HG03439 (cell line): ENCODE measurements at regions not wholly inside any gene's neighbourhood (a gene's known extent, or its start where the extent isn't known, plus 50 kb on each side); places are given as distances from the start of the nearest gene placed in this dataset.
A peak's percentile ranks its signal among the peaks of the same experiment; 100 is the strongest.
"Not testable (repeated sequence)": the region's sequence is repeated elsewhere in the genome, so short reads cannot be mapped to it uniquely, and the experiment has no call there.

Experiments used
- ATAC-seq: cut with Tn5 transposase; IDR thresholded peaks from one replicate; pipeline ENCODE4 v1.9.1; 2021; ENCODE audit warnings: mild to moderate bottlenecking, moderate library complexity; ENCODE audit not compliant: unreplicated experiment

GRCh38 chr11:81990659-81991443, 742.8 kb downstream of the FAM181B start:
- ATAC-seq: no peak

GRCh38 chr11:81989093-81989492, 744.6 kb downstream of the FAM181B start:
- no peak for ATAC-seq

- peak; percentile 93 for ATAC-seq
Measured at GRCh38 chr11:81987829-81988472, 745.7 kb downstream of the FAM181B start.

GRCh38 chr11:81986556-81987161, 747.0 kb downstream of the FAM181B start:
- no peak for ATAC-seq

GRCh38 chr11:81979448-81979847, 754.2 kb downstream of the FAM181B start:
- ATAC-seq: no peak

GRCh38 chr11:81975261-81975900, 758.3 kb downstream of the FAM181B start:
- ATAC-seq: no peak

GRCh38 chr11:81970886-81971285, 762.8 kb downstream of the FAM181B start:
- ATAC-seq: no peak

- no peak for ATAC-seq
Measured at GRCh38 chr11:81967242-81967641, 766.4 kb downstream of the FAM181B start.

- ATAC-seq: no peak
Measured at GRCh38 chr11:81966340-81966739, 767.3 kb downstream of the FAM181B start.

GRCh38 chr11:81963018-81963417, 770.6 kb downstream of the FAM181B start:
- no peak for ATAC-seq

GRCh38 chr11:81960443-81960842, 773.2 kb downstream of the FAM181B start:
- no peak for ATAC-seq

GRCh38 chr11:81959341-81959740, 774.3 kb downstream of the FAM181B start:
- ATAC-seq: no peak

GRCh38 chr11:81954301-81954700, 779.4 kb downstream of the FAM181B start:
- ATAC-seq: not testable (repeated sequence)

- no peak for ATAC-seq
Measured at GRCh38 chr11:81946831-81947230, 786.8 kb downstream of the FAM181B start.

- ATAC-seq: no peak
Measured at GRCh38 chr11:81942646-81943045, 791.0 kb downstream of the FAM181B start.

- no peak for ATAC-seq
Measured at GRCh38 chr11:81941998-81942397, 791.7 kb downstream of the FAM181B start.

- ATAC-seq: no peak
Measured at GRCh38 chr11:81932303-81932702, 801.4 kb downstream of the FAM181B start.

- ATAC-seq: no peak
Measured at GRCh38 chr11:81920205-81920604, 813.5 kb downstream of the FAM181B start.

- ATAC-seq: no peak
Measured at GRCh38 chr11:81916451-81916850, 817.2 kb downstream of the FAM181B start.

GRCh38 chr11:81915045-81915444, 818.6 kb downstream of the FAM181B start:
- no peak for ATAC-seq

GRCh38 chr11:81913793-81914192, 819.9 kb downstream of the FAM181B start:
- no peak for ATAC-seq

- ATAC-seq: no peak
Measured at GRCh38 chr11:81907996-81908395, 825.7 kb downstream of the FAM181B start.
